NT2/D1 (cell line): ENCODE measurements at regions not wholly inside any gene's neighbourhood (a gene's known extent, or its start where the extent isn't known, plus 50 kb on each side); places are given as distances from the start of the nearest gene placed in this dataset.

Source experiments
- SUZ12 ChIP-seq: IDR thresholded peaks from 2 replicates; pipeline ENCODE4 v1.6.1; 2011; ENCODE audit not compliant: insufficient read length, insufficient read depth; ENCODE audit errors: extremely low read depth
- YY1 ChIP-seq: IDR thresholded peaks from 2 replicates; pipeline ENCODE4 v1.6.1; 2011; ENCODE audit not compliant: insufficient read length, insufficient read depth

DNA sequence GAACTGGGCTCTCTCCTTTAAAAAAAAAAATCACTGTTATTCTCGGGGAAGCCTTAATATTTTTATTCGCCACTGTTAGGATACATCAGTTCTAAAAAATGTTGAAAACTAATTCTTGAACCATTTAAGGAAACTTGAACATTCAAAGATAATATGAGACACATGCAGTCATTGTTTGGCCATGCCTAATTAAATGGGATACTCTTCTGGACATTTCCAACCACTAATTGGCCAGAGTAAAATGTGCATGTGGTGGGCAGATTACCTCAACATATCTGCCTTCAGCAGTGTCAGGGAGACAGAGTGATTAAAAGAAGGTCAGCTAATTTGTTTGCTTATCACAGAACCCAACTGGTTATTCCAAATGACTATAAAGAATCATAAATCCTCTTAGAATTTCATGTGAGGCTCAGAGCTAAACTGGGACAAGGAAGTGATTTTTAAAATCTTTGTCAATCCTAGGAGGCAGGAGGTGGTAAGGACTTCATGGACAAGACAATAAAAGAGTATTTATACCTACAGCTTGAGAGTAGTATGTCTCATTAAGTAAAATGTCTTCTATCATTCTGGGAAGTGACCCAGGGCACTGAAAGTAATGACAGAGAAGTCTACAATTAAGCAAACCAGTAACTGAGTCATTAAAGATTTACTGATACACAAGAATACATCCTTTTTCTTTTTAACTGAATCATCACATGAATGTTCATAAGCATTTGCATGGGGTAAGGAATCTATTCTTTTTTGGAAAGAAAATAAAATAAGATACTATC, 242.9 kb upstream of the TRPM3 start:
- TF ChIP-seq SUZ12 (no peak), YY1 (no peak)
